Nephron progenitor cell (in vitro differentiated cells): ENCODE measurements at regions not wholly inside any gene's neighbourhood (a gene's known extent, or its start where the extent isn't known, plus 50 kb on each side); places are given as distances from the start of the nearest gene placed in this dataset.

Experiments used
- DNase-seq: peaks from one replicate; pipeline ENCODE4 v3.0.0; 2021
- H3K27ac Mint-ChIP-seq: 2 replicates; pipeline ENCODE4 v1.8.0; 2021; ENCODE audit warnings: mild to moderate bottlenecking, moderate library complexity, mixed read lengths
- H3K27me3 Mint-ChIP-seq: 2 replicates; pipeline ENCODE4 v1.8.0; 2021; ENCODE audit warnings: mild to moderate bottlenecking, low read depth, mixed read lengths; ENCODE audit not compliant: poor library complexity
- H3K36me3 Mint-ChIP-seq: 2 replicates; pipeline ENCODE4 v1.8.0; 2021; ENCODE audit warnings: low read depth, mixed read lengths
- H3K4me1 Mint-ChIP-seq: 2 replicates; pipeline ENCODE4 v1.8.0; 2021; ENCODE audit warnings: mixed read lengths
- H3K4me3 Mint-ChIP-seq: 2 replicates; pipeline ENCODE4 v1.8.0; 2021; ENCODE audit warnings: mild to moderate bottlenecking, moderate library complexity, mixed read lengths
- H3K9me3 Mint-ChIP-seq: 2 replicates; pipeline ENCODE4 v1.8.0; 2021; ENCODE audit warnings: mild to moderate bottlenecking, moderate library complexity, mixed read lengths
- TF ChIP-seq, protein P1 (sequence below): fragments of 200-600 bp; sonication (generic); IDR thresholded peaks from 2 replicates; pipeline ENCODE4 v1.5.0; 2021; ENCODE audit warnings: antibody characterized with exemption

DNA sequence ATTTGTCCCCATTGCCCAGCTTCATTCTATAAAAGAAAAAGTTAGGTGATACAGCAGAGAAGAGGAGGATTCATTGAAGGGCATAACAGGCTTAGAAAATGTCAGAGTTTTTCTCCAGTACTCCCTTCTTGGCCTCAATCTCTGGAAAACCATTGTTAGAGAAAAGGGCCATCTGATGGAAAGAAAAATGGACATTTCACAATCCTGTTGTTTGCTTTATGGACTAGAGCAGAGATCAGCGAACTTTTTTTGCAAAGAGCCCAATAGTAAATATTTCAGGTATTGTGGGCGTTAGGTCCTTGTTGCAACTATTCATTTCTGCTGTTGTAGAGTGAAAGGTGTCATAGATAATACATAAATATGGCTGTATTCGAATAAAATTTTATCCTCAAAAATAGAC is 208.8 kb downstream of the TLE4 start:
- H3K36me3 Mint-ChIP-seq = no peaks in the 10 kb centered on the region
- no peak overlapping the region for H3K27ac Mint-ChIP-seq
- H3K9me3 Mint-ChIP-seq = no peaks in the 10 kb centered on the region
- no peaks in the 10 kb centered on the region for H3K4me1 Mint-ChIP-seq
- H3K27me3 Mint-ChIP-seq = peaks cover 9% of the 10 kb centered on the region
- TF ChIP-seq, protein P1, sequence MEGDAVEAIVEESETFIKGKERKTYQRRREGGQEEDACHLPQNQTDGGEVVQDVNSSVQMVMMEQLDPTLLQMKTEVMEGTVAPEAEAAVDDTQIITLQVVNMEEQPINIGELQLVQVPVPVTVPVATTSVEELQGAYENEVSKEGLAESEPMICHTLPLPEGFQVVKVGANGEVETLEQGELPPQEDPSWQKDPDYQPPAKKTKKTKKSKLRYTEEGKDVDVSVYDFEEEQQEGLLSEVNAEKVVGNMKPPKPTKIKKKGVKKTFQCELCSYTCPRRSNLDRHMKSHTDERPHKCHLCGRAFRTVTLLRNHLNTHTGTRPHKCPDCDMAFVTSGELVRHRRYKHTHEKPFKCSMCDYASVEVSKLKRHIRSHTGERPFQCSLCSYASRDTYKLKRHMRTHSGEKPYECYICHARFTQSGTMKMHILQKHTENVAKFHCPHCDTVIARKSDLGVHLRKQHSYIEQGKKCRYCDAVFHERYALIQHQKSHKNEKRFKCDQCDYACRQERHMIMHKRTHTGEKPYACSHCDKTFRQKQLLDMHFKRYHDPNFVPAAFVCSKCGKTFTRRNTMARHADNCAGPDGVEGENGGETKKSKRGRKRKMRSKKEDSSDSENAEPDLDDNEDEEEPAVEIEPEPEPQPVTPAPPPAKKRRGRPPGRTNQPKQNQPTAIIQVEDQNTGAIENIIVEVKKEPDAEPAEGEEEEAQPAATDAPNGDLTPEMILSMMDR = no peak
- no peak overlapping the region for H3K4me3 Mint-ChIP-seq
- DNase-seq = no peak

DNA sequence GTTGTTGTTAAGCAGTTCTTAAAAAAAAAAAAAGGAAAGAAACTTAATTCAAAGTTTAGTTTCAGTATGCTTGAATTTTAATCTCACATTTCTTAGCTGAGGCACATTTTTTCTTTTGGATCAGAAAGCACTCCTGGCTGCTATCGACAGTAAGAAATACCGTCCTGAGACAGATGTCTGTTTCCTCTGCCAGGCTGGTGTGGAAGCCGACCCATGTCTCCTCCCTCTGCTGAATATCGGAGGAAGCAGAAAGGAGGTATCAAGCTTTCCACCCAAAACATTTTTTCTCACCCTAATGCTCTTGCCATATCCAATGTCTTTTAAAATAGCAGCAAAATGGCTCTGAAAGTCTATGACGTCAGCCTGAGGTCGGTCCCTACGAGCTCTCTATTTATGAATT is 208.1 kb downstream of the TLE4 start:
- no peaks in the 10 kb centered on the region for H3K9me3 Mint-ChIP-seq
- TF ChIP-seq, protein P1 = no peak
- no peak for DNase-seq
- H3K4me1 Mint-ChIP-seq = no peaks in the 10 kb centered on the region
- H3K4me3 Mint-ChIP-seq = no peak overlapping the region
- no peak overlapping the region for H3K27ac Mint-ChIP-seq
- no peaks in the 10 kb centered on the region for H3K36me3 Mint-ChIP-seq
- H3K27me3 Mint-ChIP-seq = peaks cover 10% of the 10 kb centered on the region

DNA sequence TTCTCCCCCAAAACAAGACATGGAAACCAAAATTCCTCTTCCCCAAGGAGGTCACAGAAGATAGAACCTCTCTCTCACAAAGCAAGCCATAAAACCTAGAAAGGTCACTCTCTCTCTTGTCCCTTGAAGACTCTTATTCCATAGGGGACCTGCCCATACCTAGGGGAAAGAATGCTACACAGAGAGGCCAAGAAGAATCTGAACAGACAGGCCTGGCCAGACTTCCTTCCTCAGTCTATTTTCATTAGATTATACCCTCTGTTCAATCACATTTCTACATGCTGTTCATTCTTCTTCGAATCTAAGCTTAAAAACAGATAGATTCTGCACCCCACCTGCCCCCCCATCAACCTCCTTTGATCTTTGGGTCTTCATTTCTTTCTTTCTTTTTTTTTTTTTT is 206.8 kb downstream of the TLE4 start:
- Mint-ChIP-seq H3K4me3 (no peak overlapping the region), H3K36me3 (no peaks in the 10 kb centered on the region), H3K4me1 (no peaks in the 10 kb centered on the region), H3K27ac (no peak overlapping the region), H3K9me3 (no peaks in the 10 kb centered on the region), H3K27me3 (peaks cover 10% of the 10 kb centered on the region)
- DNase-seq = no peak
- TF ChIP-seq, protein P1 = no peak

DNA sequence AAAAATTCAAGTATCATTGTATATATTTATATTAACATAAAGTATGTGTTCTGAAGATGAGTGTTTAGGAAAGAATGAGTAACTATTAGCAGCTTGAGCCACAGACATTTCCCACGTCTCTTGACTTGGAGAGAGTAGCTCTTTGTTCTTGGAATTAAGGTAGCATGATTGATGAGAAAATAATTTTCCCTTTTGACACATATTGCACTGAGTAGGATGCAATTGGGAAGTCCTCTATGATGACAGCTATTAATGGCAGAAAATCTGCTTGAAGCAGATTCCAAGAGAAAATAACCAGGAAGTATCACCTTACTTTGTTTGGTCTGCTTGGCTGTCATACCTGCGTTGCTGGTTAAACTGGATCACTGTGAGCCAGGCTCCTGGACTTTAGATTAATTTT is 204.8 kb downstream of the TLE4 start:
- Mint-ChIP-seq H3K36me3 (no peaks in the 10 kb centered on the region), H3K4me1 (no peaks in the 10 kb centered on the region), H3K27me3 (peaks cover 10% of the 10 kb centered on the region), H3K27ac (no peak overlapping the region), H3K9me3 (no peaks in the 10 kb centered on the region), H3K4me3 (no peak overlapping the region)
- TF ChIP-seq, protein P1 = no peak
- DNase-seq = no peak
